Adrenal gland (tissue), 5 donors: ENCODE measurements at regions not wholly inside any gene's neighbourhood (a gene's known extent, or its start where the extent isn't known, plus 50 kb on each side); places are given as distances from the start of the nearest gene placed in this dataset.

Experiments used
- POLR2A ChIP-seq, 2 donors: fragments of 450-650 bp; IDR thresholded peaks; one replicate each; pipeline ENCODE4 v1.6.1; 2017; ENCODE audit warnings: antibody characterized with exemption in 2 of 2, mild to moderate bottlenecking in 2 of 2, moderate library complexity in 1 of 2
- TF ChIP-seq, protein P1 (sequence below), 6 experiments: fragments of 450-650 bp in 4 of 6; fragments of 200-600 bp in 2 of 6; sonication (generic) in 1 of 6; IDR thresholded peaks; 1 replicate in 5 of 6; 2 replicates in 1 of 6; pipeline versions ENCODE4 v1.5.1 to v1.8.0; 2016 to 2021; ENCODE audit warnings: antibody characterized with exemption in 6 of 6, mild to moderate bottlenecking in 2 of 6, moderate library complexity in 1 of 6
- donor health status: DM: no; HTN: no; CAD: no.

DNA sequence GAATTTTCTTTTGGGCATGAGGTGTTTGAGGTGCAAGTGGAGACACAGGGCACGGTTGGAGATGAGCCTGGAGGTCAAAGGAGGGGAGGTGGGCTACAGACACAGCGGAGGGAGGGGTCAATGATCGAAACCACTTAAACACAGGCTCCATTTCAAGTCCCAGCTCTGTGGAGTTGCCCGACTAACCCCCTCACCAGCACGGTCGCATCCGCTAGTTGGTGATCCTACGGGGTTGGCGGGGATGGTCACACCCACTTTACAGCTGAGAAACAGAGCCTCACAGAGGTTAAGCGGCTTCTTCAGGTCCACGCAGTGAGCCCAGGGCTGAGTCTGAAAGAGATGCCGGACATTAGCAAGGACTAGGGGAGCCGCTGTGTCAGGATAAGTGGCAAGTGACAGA is 60.1 kb upstream of the RUNX3 start:
- TF ChIP-seq, protein P1, sequence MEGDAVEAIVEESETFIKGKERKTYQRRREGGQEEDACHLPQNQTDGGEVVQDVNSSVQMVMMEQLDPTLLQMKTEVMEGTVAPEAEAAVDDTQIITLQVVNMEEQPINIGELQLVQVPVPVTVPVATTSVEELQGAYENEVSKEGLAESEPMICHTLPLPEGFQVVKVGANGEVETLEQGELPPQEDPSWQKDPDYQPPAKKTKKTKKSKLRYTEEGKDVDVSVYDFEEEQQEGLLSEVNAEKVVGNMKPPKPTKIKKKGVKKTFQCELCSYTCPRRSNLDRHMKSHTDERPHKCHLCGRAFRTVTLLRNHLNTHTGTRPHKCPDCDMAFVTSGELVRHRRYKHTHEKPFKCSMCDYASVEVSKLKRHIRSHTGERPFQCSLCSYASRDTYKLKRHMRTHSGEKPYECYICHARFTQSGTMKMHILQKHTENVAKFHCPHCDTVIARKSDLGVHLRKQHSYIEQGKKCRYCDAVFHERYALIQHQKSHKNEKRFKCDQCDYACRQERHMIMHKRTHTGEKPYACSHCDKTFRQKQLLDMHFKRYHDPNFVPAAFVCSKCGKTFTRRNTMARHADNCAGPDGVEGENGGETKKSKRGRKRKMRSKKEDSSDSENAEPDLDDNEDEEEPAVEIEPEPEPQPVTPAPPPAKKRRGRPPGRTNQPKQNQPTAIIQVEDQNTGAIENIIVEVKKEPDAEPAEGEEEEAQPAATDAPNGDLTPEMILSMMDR (IDR thresholded peaks at IDR 0.05): no peak
- TF ChIP-seq POLR2A (IDR thresholded peaks at IDR 0.05): no peak
